ENCODE measurements at regions not wholly inside any gene's neighbourhood (a gene's known extent, or its start where the extent isn't known, plus 50 kb on each side); places are given as distances from the start of the nearest gene placed in this dataset.
A peak's percentile ranks its signal among the peaks of the same experiment; 100 is the strongest.

- intact Hi-C loops (cut with DNase I), result no loop called here
- no peak for DNase-seq
- WGBS, 2 donors, result 16 to 21% methylated on average over 4 of the region's 4 CpGs
- no peaks in the 10 kb centered on the region for H3K4me1 ChIP-seq
- H3K9me3 ChIP-seq, result no peaks in the 10 kb centered on the region
- no peak overlapping the region for H3K4me3 ChIP-seq
- H3K27ac ChIP-seq, result no peak overlapping the region
- peaks cover 0 to 5% of the 10 kb centered on the region in 2 donors for H3K27me3 ChIP-seq
- ATAC-seq, result no peak
- TF ChIP-seq, protein P1, sequence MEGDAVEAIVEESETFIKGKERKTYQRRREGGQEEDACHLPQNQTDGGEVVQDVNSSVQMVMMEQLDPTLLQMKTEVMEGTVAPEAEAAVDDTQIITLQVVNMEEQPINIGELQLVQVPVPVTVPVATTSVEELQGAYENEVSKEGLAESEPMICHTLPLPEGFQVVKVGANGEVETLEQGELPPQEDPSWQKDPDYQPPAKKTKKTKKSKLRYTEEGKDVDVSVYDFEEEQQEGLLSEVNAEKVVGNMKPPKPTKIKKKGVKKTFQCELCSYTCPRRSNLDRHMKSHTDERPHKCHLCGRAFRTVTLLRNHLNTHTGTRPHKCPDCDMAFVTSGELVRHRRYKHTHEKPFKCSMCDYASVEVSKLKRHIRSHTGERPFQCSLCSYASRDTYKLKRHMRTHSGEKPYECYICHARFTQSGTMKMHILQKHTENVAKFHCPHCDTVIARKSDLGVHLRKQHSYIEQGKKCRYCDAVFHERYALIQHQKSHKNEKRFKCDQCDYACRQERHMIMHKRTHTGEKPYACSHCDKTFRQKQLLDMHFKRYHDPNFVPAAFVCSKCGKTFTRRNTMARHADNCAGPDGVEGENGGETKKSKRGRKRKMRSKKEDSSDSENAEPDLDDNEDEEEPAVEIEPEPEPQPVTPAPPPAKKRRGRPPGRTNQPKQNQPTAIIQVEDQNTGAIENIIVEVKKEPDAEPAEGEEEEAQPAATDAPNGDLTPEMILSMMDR (IDR thresholded peaks at IDR 0.05), result no peak
- no peaks in the 10 kb centered on the region for H3K36me3 ChIP-seq (replicated peaks in 1 of 2; ENCODE audit: insufficient read depth in 1 of 2, low read depth in 2 of 2)
These were observed 501.0 kb upstream of the MAP3K7 start for GRCh38 chr6:91087908-91088307.

DNA sequence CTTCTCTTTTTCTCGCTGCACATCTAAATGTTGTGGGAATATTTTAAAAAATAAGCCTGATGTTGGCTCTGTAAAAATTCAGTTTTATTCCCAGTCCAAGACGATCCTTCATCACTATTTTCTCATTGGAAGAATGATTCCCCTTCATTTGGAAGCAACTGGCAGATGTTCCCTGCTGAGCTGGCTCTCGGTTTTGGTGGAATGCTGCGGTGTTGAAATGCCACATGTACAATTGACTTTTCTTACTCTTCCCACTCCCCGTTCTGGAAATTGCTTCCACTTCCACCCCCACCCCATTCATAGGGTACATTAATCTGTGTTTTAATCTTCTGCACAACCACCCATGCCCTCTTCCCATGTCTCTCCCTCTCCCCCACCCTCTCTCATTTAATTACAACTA, 496.3 kb upstream of the MAP3K7 start:
- TF ChIP-seq, protein P1 (IDR thresholded peaks at IDR 0.05), result no peak
- TF ChIP-seq POLR2A (IDR thresholded peaks at IDR 0.05), result no peak

DNA sequence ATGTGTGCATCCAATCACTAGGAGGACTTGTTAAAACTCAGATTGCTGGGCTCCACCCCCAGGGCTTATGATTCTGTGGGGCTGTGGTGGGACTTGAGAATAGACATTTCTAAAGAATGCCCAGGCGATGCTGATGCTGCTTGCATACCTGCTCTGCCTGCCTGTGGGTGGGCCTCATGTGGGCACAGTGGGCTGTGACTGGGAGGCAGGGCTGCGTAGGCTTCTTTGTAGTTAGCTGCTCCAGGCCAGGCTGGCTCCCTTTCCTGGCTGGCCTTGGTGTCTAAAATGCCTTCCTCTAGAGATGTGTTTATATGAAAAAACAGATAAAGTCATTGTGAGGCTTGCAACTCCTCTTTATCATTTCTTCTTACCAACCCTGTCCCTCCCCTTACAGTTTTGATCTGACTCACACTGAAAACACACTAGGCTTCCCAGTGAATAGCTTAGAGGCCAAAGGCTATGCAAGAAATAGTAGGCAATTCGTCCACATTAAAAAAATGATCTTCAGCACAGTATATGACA, 495.5 kb upstream of the MAP3K7 start:
- H3K27me3 ChIP-seq, result no peaks in the 10 kb centered on the region
- 55% methylated on average over 3 of the region's 3 CpGs for WGBS, 2 donors
- H3K36me3 ChIP-seq (replicated peaks in 1 of 2; ENCODE audit: insufficient read depth in 1 of 2, low read depth in 2 of 2), result no peaks in the 10 kb centered on the region
- peak; percentile 24 for ATAC-seq
- no peak for DNase-seq
- no peak overlapping the region for H3K4me3 ChIP-seq
- intact Hi-C loops (cut with DNase I), result no loop called here
- TF ChIP-seq, protein P1 (IDR thresholded peaks at IDR 0.05), result no peak
- TF ChIP-seq POLR2A (IDR thresholded peaks at IDR 0.05), result no peak
- no peak overlapping the region for H3K27ac ChIP-seq
- no peaks in the 10 kb centered on the region for H3K9me3 ChIP-seq
- no peaks in the 10 kb centered on the region for H3K4me1 ChIP-seq

More for the DNA sequence above, 496.3 kb upstream of the MAP3K7 start:
- 49 to 57% methylated on average over 5 of the region's 5 CpGs for WGBS, 2 donors
- Histone ChIP-seq H3K27me3 (no peaks in the 10 kb centered on the region), H3K36me3 (replicated peaks in 1 of 2; ENCODE audit: insufficient read depth in 1 of 2, low read depth in 2 of 2) (no peaks in the 10 kb centered on the region), H3K4me3 (no peak overlapping the region), H3K27ac (no peak overlapping the region), H3K4me1 (no peaks in the 10 kb centered on the region), H3K9me3 (no peaks in the 10 kb centered on the region)
- DNase-seq (no peak), ATAC-seq (no peak)
- intact Hi-C loops (cut with DNase I), result no loop called here

DNA sequence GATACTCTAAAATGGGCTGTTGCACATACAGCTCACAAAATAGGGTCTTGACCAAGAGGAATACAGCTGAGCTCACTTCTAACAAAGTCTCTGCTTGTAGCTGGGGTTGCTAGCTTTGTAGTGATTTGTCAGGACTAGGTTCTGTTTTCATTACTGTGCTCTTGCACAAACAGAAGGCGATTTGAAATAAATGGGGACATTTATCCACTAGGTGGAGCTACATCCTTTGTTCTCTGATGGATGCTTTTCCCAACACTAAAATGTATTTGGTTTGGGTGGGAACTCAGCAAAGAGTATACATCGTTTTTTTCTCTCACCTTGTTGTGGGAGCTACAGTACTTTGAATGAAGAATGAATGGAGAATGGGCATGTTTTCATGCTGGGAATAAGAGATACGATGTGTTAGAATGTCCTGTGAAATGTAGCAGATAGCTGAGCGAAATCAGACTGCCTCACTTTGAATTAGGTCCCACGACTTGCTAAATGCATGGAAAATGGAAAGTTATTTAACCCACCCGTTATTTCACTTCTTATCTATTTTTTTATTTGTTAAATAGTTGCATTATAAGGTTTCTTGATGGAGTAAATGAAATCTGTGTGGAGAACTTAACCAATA, 494.7 kb upstream of the MAP3K7 start:
- no peak overlapping the region for H3K27ac ChIP-seq
- H3K9me3 ChIP-seq, result no peaks in the 10 kb centered on the region
- ATAC-seq (peak; percentile 53), DNase-seq (no peak)
- no peaks in the 10 kb centered on the region for H3K4me1 ChIP-seq
- WGBS, 2 donors, result 21 to 22% methylated on average over 6 of the region's 6 CpGs
- intact Hi-C loops (cut with DNase I), result no loop called here
- no peaks in the 10 kb centered on the region for H3K36me3 ChIP-seq (replicated peaks in 1 of 2; ENCODE audit: insufficient read depth in 1 of 2, low read depth in 2 of 2)
- no peak for TF ChIP-seq POLR2A (IDR thresholded peaks at IDR 0.05)
- TF ChIP-seq, protein P1 (IDR thresholded peaks at IDR 0.05), result peak; percentile 38 to 59 (median 51)
- no peak overlapping the region for H3K4me3 ChIP-seq
- H3K27me3 ChIP-seq, result no peaks in the 10 kb centered on the region

- Histone ChIP-seq H3K36me3 (replicated peaks in 1 of 2; ENCODE audit: insufficient read depth in 1 of 2, low read depth in 2 of 2) (no peaks in the 10 kb centered on the region), H3K9me3 (no peaks in the 10 kb centered on the region), H3K4me1 (no peaks in the 10 kb centered on the region), H3K27me3 (no peaks in the 10 kb centered on the region), H3K4me3 (no peak overlapping the region), H3K27ac (no peak overlapping the region)
- no peak for TF ChIP-seq POLR2A (IDR thresholded peaks at IDR 0.05)
- TF ChIP-seq, protein P1 (IDR thresholded peaks at IDR 0.05), result no peak
- DNase-seq (no peak), ATAC-seq (no peak)
- intact Hi-C loops (cut with DNase I), result no loop called here
These were observed 494.0 kb upstream of the MAP3K7 start for GRCh38 chr6:91080871-91081270.

Data from body of pancreas (tissue), 4 donors.